ENCODE measurements at regions not wholly inside any gene's neighbourhood (a gene's known extent, or its start where the extent isn't known, plus 50 kb on each side); places are given as distances from the start of the nearest gene placed in this dataset.

DNA sequence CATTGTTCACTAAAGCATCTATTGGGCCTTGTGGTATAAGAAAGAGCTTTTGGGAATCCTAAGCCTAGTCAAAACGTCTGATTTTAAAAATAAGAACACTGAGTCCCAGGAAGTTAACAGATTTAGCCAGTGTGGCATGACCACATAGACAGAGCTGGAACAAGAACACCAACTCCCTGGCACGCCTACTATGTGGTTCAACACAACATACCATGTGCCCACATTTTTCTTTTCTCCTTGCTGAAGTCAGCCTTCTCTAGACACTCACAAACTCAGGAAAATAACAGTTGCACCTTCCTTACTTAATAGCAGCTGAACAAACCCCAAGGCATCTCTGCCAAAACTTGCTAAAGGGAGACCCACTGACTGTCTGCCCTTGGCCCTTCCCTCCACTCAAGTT, 124.8 kb downstream of the C1D start (continued):
- no peak for TF ChIP-seq GTF3A (CRISPR knock-in tag; conservative IDR thresholded peaks at IDR 0.05)
- no peak for TF ChIP-seq PITX1 (CRISPR knock-in tag; IDR thresholded peaks at IDR 0.05)
- no peak for TF ChIP-seq SALL2 (CRISPR knock-in tag; IDR thresholded peaks at IDR 0.05)

DNA sequence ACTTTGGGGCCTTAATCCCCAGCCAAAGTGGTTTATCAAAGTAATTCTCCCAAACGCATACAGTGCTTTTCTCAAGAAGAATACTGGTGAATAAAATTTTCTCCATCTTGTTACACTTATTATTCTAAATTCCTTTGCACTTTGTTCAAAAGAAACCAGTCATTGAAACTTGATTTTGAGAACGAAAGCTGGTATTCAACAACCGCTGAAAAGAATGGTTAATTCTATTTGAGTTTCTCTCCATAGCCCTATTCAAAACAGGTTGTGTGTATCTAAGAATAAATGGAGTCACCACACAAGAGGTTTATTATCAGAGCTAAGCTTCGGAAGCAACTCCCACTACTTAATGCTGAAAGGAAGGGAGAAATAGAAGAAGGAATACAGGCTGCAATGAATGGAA, 117.7 kb downstream of the C1D start:
- FAIRE-seq, result no peak
- Histone ChIP-seq H3K36me3 (replicated peaks in 1 of 2; ENCODE audit: control insufficient read depth in 1 of 2, insufficient read depth in 2 of 2, low read length in 2 of 2) (no peaks in the 10 kb centered on the region), H3K4me2 (ENCODE audit: low read depth, low read length) (no peak overlapping the region), H3K79me2 (ENCODE audit: insufficient read depth, low read length) (no peaks in the 10 kb centered on the region), H3K27me3 (ENCODE audit: control insufficient read depth in 1 of 2, insufficient read depth in 2 of 2, low read length in 2 of 2) (no peaks in the 10 kb centered on the region), H3K9me3 (ENCODE audit: low read length) (peaks cover 7% of the 10 kb centered on the region; the same call in 1 of the 2 replicates), H2AFZ (ENCODE audit: low read length) (no peak overlapping the region), H3K27ac (ENCODE audit: extremely low read length, insufficient read depth, low read length) (no peak overlapping the region), H3K4me3 (replicated peaks in 1 of 3; ENCODE audit: insufficient read depth in 1 of 3, low read depth in 2 of 3, low read length in 3 of 3) (no peak overlapping the region), H4K20me1 (ENCODE audit: insufficient read depth, low read length) (no peaks in the 10 kb centered on the region), H3K9ac (ENCODE audit: insufficient read depth, low read depth, low read length) (no peak overlapping the region), H3K4me1 (ENCODE audit: insufficient read depth, low read length) (no peaks in the 10 kb centered on the region)
- DNase-seq (ENCODE audit: low spot score), result no peak
- ATAC-seq, result no peak
- intact Hi-C loops (cut with micrococcal nuclease; ENCODE audit: unreplicated experiment), result no loop called here
- no peak for TF ChIP-seq NONO (IDR thresholded peaks at IDR 0.05)
- TF ChIP-seq NONO (CRISPR knock-in tag; conservative IDR thresholded peaks at IDR 0.05), result no peak
- no peak for TF ChIP-seq HOXD1 (CRISPR knock-in tag; IDR thresholded peaks at IDR 0.05)
- TF ChIP-seq ZEB1 (IDR thresholded peaks at IDR 0.05; ENCODE audit: insufficient replicate concordance, low read depth), result no peak
- TF ChIP-seq ZNF12 (CRISPR knock-in tag; IDR thresholded peaks at IDR 0.05), result no peak
- TF ChIP-seq, protein P1, sequence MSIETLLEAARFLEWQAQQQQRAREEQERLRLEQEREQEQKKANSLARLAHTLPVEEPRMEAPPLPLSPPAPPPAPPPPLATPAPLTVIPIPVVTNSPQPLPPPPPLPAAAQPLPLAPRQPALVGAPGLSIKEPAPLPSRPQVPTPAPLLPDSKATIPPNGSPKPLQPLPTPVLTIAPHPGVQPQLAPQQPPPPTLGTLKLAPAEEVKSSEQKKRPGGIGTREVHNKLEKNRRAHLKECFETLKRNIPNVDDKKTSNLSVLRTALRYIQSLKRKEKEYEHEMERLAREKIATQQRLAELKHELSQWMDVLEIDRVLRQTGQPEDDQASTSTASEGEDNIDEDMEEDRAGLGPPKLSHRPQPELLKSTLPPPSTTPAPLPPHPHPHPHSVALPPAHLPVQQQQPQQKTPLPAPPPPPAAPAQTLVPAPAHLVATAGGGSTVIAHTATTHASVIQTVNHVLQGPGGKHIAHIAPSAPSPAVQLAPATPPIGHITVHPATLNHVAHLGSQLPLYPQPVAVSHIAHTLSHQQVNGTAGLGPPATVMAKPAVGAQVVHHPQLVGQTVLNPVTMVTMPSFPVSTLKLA (IDR thresholded peaks at IDR 0.05), result no peak
- no peak for TF ChIP-seq TMF1 (CRISPR knock-in tag; IDR thresholded peaks at IDR 0.05; ENCODE audit: low read depth)
- TF ChIP-seq ESRRA (CRISPR knock-in tag; IDR thresholded peaks at IDR 0.05; ENCODE audit: low read depth), result no peak
- no peak for TF ChIP-seq CBX1 (IDR thresholded peaks at IDR 0.05; ENCODE audit: low read depth)
- TF ChIP-seq MEIS1 (CRISPR knock-in tag; IDR thresholded peaks at IDR 0.05; ENCODE audit: borderline replicate concordance), result no peak
- TF ChIP-seq ZNF33A (CRISPR knock-in tag; IDR thresholded peaks at IDR 0.05; ENCODE audit: borderline replicate concordance), result no peak
- TF ChIP-seq, protein P2, sequence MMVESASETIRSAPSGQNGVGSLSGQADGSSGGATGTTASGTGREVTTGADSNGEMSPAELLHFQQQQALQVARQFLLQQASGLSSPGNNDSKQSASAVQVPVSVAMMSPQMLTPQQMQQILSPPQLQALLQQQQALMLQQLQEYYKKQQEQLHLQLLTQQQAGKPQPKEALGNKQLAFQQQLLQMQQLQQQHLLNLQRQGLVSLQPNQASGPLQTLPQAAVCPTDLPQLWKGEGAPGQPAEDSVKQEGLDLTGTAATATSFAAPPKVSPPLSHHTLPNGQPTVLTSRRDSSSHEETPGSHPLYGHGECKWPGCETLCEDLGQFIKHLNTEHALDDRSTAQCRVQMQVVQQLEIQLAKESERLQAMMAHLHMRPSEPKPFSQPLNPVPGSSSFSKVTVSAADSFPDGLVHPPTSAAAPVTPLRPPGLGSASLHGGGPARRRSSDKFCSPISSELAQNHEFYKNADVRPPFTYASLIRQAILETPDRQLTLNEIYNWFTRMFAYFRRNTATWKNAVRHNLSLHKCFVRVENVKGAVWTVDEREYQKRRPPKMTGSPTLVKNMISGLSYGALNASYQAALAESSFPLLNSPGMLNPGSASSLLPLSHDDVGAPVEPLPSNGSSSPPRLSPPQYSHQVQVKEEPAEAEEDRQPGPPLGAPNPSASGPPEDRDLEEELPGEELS (CRISPR knock-in tag; IDR thresholded peaks at IDR 0.05), result no peak
- TF ChIP-seq ZNF776 (CRISPR knock-in tag; IDR thresholded peaks at IDR 0.05), result no peak
- no peak for TF ChIP-seq ARHGAP35 (CRISPR knock-in tag; IDR thresholded peaks at IDR 0.05; ENCODE audit: borderline replicate concordance)
- TF ChIP-seq, protein P3, sequence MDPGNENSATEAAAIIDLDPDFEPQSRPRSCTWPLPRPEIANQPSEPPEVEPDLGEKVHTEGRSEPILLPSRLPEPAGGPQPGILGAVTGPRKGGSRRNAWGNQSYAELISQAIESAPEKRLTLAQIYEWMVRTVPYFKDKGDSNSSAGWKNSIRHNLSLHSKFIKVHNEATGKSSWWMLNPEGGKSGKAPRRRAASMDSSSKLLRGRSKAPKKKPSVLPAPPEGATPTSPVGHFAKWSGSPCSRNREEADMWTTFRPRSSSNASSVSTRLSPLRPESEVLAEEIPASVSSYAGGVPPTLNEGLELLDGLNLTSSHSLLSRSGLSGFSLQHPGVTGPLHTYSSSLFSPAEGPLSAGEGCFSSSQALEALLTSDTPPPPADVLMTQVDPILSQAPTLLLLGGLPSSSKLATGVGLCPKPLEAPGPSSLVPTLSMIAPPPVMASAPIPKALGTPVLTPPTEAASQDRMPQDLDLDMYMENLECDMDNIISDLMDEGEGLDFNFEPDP (CRISPR knock-in tag; conservative IDR thresholded peaks at IDR 0.05), result no peak
- no peak for TF ChIP-seq IRX3 (CRISPR knock-in tag; IDR thresholded peaks at IDR 0.05; ENCODE audit: borderline replicate concordance, low read depth)
- in situ Hi-C loops (cut with HindIII; ENCODE audit: extremely low pct_ligation_motif_present, low pct_unique_long_range_greater_than_20kb), result no loop called here
- no TSS peak for BruUV-seq (replicated peaks)
- CTCF ChIA-PET (ENCODE audit: low intra/inter-chr PET ratio, low total read pairs), result no interaction called here
- 43% methylated on average over 4 of the region's 4 CpGs for WGBS (ENCODE audit: low lambda C conversion rate)
- POLR2A ChIA-PET, result no interaction called here
